Fibroblast of mammary gland (primary cell): ENCODE measurements at regions not wholly inside any gene's neighbourhood (a gene's known extent, or its start where the extent isn't known, plus 50 kb on each side); places are given as distances from the start of the nearest gene placed in this dataset.

Experiments
- DNase-seq: peaks from one replicate; pipeline ENCODE4 v3.0.0-alpha.2; 2010; ENCODE audit warnings: low read depth
- H3K4me3 ChIP-seq: 2 replicates; pipeline ENCODE4 v1.5.1; 2011; ENCODE audit warnings: low read depth, mild to moderate bottlenecking, low read length, moderate library complexity; ENCODE audit not compliant: control insufficient read depth
- TF ChIP-seq, protein P1 (sequence below): conservative IDR thresholded peaks from 2 replicates; pipeline ENCODE4 v1.5.1; 2011; ENCODE audit warnings: low read depth, low read length, inconsistent platforms; ENCODE audit not compliant: control insufficient read depth, insufficient read depth

DNA sequence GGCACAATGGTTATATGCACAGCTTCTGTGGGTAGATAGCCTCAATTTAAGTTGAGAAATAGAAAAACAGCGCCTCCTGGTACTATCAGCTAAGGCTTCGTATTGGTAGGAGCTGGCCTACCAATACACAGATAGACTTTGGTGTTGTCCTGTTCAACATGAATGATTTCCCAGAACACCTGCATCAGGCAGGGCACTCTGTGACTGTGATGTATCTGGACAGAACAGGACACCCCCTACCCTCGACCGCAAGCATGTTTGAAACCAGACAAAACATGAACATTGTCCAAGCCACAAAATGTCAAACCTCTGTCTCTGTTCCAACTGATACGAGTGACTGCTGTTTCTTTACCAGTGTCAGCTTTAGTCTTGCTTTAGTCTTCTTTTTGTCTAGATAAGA is 144.9 kb downstream of the HAPSTR1 start:
- no peak overlapping the region for H3K4me3 ChIP-seq
- TF ChIP-seq, protein P1, sequence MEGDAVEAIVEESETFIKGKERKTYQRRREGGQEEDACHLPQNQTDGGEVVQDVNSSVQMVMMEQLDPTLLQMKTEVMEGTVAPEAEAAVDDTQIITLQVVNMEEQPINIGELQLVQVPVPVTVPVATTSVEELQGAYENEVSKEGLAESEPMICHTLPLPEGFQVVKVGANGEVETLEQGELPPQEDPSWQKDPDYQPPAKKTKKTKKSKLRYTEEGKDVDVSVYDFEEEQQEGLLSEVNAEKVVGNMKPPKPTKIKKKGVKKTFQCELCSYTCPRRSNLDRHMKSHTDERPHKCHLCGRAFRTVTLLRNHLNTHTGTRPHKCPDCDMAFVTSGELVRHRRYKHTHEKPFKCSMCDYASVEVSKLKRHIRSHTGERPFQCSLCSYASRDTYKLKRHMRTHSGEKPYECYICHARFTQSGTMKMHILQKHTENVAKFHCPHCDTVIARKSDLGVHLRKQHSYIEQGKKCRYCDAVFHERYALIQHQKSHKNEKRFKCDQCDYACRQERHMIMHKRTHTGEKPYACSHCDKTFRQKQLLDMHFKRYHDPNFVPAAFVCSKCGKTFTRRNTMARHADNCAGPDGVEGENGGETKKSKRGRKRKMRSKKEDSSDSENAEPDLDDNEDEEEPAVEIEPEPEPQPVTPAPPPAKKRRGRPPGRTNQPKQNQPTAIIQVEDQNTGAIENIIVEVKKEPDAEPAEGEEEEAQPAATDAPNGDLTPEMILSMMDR = no peak
- DNase-seq = no peak

DNA sequence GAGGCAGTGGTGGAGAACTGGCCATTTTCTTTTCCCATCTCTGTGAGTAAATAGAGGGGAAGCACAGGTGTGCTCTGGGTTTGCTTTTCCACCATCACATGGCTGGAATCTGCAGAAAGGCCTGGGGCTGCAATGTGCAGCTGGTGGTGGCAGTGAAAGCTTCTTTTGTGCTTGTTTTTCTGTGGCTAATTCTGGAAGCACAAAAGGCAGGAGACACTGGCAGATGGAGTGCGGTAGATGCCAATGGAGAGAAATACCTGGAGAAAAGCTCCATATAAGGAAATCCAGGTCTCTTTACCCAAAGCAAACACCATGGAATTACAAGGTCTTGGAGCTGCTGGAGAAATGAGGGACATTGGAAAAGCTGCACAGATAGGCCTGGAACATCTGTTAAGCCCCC is 146.9 kb downstream of the HAPSTR1 start:
- DNase-seq = no peak
- TF ChIP-seq, protein P1 = no peak
- H3K4me3 ChIP-seq = no peak overlapping the region

DNA sequence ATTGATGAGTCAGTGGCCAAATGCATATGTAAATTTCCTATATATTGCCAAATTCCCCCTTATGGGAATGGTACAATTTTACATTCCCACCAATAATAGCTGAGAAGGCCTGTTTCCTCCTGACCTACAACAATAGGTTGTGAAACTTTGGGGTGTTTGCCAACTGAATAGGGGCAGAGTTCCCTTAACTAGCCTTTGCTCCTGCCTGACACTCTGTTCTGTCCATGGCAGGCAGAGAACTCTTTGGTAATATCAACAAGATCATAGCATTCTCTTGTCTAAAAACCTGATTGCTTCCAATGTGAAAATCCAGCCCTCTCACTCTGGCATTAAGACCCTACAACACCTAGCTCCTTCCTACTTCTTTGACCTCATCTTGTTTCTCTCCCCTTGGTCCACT is 149.7 kb downstream of the HAPSTR1 start:
- TF ChIP-seq, protein P1 = no peak
- H3K4me3 ChIP-seq = no peak overlapping the region
- DNase-seq = no peak

DNA sequence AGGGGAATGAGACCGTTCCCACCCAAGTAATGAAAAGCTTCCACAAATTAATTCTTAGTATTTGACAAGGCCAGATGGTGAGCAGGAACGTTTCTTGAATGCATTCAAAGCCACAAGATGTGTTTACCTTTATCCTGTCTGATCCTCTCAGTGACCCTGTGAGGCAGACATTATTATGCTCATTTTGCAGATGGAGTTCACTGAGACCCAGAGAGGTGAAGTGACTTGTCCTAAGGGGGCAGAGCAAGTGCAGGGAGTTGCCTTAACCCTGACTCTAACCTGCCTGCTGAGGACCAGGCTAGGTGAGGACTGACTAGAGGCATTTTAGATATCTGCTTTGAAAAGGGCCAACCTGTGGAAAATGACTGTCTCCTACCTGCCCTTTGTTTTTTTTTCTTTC is 156.7 kb downstream of the HAPSTR1 start:
- no peak overlapping the region for H3K4me3 ChIP-seq
- no peak for DNase-seq
- TF ChIP-seq, protein P1 = no peak

DNA sequence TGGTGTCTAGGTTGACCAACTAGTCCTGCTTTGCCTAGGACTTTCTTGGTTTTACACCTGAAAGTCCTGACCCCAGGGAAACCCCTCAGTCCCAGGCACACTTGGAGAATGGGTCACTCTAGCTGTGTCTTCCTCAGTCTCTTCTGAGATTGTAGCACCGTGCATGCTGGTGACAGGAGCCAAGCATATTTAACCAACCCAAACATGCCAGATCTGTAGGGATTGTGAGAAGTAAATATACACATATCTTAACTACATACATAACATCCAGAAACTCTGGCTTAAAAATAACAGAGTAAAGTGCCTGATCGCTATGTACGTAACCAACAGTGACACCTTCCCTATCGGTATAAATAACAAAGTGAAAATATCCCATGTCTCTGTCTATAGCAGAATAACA is 158.1 kb downstream of the HAPSTR1 start:
- DNase-seq = no peak
- TF ChIP-seq, protein P1 = no peak
- no peak overlapping the region for H3K4me3 ChIP-seq

DNA sequence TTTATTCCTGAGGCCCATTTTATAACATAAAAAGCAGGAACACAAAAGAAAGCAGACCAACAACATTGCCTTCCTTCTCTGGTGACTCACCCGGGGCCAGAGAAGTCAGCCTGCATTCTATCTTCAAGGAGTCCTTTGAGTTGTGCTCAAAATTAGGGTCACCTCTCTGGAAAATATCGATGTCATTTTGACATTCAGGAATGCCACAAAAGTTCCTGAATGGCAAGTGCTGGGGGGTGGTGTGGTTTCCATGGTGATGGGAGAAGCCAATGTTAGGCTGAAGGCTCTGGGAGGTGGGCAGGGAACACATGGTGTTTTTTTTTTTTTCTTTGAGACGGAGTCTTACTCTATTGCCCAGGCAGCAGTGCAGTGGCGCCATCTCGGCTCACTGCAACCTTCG is 159.6 kb downstream of the HAPSTR1 start:
- TF ChIP-seq, protein P1 = no peak
- no peak overlapping the region for H3K4me3 ChIP-seq
- no peak for DNase-seq

DNA sequence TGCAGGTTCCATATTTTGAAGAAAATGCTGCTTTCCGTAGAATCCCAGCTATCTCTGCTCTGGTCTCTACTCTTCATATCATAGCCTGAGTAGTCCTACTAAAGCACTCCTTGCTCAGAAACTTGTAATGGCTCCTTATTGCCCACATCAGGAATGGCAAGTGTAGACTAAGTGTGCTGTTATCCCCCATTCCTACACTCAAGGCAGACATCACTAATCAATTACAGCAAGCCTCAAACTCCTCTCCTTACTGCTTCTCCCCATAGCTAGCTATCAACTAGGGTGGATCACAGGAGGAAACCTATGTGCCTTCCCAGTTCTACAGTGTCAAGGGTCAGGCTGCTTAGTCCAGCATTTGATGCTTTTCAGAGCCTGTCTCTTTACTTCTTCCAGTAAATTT is 163.4 kb downstream of the HAPSTR1 start:
- DNase-seq = no peak
- H3K4me3 ChIP-seq = no peak overlapping the region
- TF ChIP-seq, protein P1 = no peak
